Fibroblast of lung (primary cell): ENCODE measurements at regions not wholly inside any gene's neighbourhood (a gene's known extent, or its start where the extent isn't known, plus 50 kb on each side); places are given as distances from the start of the nearest gene placed in this dataset.

Source experiments
- EZH2 ChIP-seq: IDR thresholded peaks from 2 replicates; pipeline ENCODE4 v1.5.1; 2012; ENCODE audit warnings: low read length, control low read depth, mild to moderate bottlenecking; ENCODE audit errors: missing control alignments
- TF ChIP-seq, protein P1 (sequence below), 2 donors: IDR thresholded peaks in 1 of 2; conservative IDR thresholded peaks in 1 of 2; 1 replicate in 1 of 2; 2 replicates in 1 of 2; pipeline ENCODE4 v1.5.1; 2011 to 2012; ENCODE audit warnings: low read length in 2 of 2, control low read depth in 1 of 2, inconsistent platforms in 1 of 2, low read depth in 1 of 2, mild to moderate bottlenecking in 1 of 2

DNA sequence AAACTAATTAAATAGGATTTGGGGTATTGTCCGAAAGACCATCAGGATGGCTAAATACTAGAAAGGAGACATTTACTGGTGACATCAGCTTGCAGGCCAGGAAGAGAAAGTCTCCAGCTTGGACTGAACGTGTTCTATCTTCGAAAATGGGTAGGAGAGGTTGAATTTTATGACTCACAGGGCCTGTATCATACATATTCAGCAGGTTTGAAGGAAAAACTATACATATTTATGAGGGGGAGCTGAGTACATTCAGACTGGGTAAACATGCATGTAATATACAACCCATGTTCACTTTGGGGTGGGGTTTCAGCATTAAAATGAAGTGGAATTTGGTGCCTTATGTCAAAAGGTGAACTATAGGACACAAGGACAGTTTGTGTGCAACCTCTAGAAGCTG is 129.3 kb upstream of the CRBN start:
- no peak for TF ChIP-seq EZH2
- TF ChIP-seq, protein P1, sequence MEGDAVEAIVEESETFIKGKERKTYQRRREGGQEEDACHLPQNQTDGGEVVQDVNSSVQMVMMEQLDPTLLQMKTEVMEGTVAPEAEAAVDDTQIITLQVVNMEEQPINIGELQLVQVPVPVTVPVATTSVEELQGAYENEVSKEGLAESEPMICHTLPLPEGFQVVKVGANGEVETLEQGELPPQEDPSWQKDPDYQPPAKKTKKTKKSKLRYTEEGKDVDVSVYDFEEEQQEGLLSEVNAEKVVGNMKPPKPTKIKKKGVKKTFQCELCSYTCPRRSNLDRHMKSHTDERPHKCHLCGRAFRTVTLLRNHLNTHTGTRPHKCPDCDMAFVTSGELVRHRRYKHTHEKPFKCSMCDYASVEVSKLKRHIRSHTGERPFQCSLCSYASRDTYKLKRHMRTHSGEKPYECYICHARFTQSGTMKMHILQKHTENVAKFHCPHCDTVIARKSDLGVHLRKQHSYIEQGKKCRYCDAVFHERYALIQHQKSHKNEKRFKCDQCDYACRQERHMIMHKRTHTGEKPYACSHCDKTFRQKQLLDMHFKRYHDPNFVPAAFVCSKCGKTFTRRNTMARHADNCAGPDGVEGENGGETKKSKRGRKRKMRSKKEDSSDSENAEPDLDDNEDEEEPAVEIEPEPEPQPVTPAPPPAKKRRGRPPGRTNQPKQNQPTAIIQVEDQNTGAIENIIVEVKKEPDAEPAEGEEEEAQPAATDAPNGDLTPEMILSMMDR (conservative IDR thresholded peaks at IDR 0.05 in 1 of 2, IDR thresholded peaks at IDR 0.05 in 1 of 2; ENCODE audit: low read depth in 1 of 2, low read length in 2 of 2) = no peak
